Anterior cingulate cortex (tissue), 58 donors: ENCODE measurements at regions not wholly inside any gene's neighbourhood (a gene's known extent, or its start where the extent isn't known, plus 50 kb on each side); places are given as distances from the start of the nearest gene placed in this dataset.
"Not testable (repeated sequence)": the region's sequence is repeated elsewhere in the genome, so short reads cannot be mapped to it uniquely, and the experiment has no call there.

Experiments
- DNase-seq, 58 donors: peaks; one replicate each; lab custom pipeline; 2025; lab: John Stamatoyannopoulos, UW

DNA sequence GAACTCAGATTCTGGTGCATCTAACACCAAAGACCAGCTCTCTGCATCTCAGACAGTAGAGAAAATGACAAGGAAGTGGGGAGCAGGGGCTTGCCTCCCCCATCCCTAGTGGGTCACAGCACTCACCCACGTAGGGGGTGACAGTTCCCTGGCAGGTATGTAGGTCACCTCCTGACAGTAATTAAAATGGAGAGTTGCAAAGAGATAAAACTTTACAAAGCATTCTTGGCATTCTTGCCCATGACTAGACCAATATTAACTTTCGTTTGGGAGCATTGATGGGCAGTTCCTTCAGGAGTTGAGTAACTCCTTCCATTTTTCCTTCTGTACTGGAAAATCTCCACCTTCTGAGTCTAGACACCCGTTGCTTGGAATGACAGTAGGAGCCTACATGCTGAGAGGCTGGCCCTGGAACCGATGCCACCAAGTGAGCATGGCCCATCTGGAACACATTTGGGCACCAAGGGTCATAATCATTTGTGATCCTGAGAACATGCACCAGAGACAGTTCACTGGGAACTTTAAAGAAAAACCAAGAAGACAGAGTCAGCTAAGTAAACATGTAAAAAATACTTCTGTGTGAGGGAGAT, 81.5 kb upstream of the MSX2 start:
- no peak for DNase-seq

DNA sequence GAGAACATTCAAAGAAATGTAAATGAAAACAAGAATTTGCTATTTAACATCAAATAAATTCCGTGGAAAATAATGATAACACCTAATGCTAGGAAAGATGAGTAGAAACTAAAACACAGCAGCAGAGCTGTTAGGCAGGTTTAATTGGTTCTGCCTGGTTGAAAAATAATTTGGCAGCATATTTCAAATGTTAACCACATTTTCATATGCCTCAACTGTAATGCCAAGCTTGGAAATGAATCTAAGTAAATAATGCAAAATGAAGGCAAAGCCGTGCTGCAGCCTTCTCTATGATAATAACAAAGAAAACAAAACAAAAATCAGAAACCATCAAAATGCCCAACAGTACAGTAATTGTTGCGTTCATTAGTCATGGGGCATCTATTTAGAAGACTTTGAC, 79.9 kb upstream of the MSX2 start:
- DNase-seq, result no peak

- DNase-seq, result no peak
These were observed 79.5 kb upstream of the MSX2 start for GRCh38 chr5:174644923-174645322.

- DNase-seq, result no peak
These were observed 78.7 kb upstream of the MSX2 start for GRCh38 chr5:174645677-174646076.

- not testable (repeated sequence) for DNase-seq
These were observed 75.8 kb upstream of the MSX2 start for GRCh38 chr5:174648618-174649017.

- DNase-seq, result no peak
These were observed 75.0 kb upstream of the MSX2 start for GRCh38 chr5:174649391-174649790.

- no peak for DNase-seq
These were observed 69.9 kb upstream of the MSX2 start for GRCh38 chr5:174654442-174654841.

DNA sequence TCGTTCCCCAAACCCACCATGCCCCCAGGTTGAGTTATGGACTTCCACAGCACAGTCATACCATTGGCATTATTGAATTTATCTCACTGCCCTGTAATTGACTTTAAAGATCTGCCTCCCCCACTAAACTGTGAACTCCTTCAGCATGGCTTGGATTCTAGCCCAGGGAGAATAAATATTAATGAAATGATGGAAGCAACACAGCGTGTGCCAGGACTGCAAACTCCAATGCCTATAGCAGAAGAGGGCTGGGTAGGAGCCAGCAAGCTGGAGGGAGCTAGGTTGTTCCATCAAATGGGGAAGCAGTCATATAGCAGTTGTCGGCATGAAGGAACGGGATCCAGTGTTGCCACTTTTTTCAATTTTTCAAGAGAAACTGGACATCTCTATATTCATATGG, 69.0 kb upstream of the MSX2 start:
- no peak for DNase-seq

- DNase-seq, result no peak
These were observed 60.1 kb upstream of the MSX2 start for GRCh38 chr5:174664180-174664850.

GRCh38 chr5:174665347-174665746, 59.0 kb upstream of the MSX2 start:
- DNase-seq, result no peak

DNA sequence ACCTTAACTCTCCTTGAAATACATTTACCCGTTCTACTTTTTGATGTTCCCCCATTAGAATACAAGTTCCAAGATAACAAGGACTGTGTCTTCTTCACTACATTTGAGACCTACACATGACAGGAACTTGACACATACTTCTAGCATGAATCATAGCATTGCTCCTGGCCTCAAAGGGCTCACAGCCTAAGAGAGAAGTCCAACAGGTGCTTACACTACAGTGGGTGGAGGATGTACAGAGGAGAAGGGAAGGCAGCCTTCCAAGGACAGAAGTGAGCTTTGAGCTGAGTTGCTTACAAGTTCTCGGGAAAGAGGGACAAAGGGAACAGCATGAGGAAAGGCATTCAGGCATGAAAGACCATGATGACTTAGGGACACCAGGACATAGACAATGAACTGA, 56.9 kb upstream of the MSX2 start:
- DNase-seq, result no peak

DNA sequence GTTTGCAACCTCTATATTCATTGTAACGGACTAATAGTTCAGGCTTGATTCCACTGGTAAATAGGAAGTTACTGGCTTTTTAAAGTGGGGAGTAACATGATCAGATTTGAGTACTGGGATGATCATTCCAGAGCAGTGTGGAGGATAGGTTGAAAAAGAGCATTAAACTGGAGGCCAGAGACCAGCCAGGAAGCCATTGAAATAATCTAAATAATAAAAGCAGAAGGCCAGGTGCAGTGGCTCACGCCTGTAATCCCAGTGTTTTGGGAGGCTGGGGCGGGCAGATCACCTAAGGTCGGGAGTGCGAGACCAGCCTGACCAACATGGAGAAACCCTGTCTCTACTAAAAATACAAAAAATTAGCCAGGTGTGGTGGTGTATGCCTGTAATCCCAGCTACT, 56.0 kb upstream of the MSX2 start:
- no peak for DNase-seq
